Fibroblast of the conjunctiva (primary cell): ENCODE measurements at regions not wholly inside any gene's neighbourhood (a gene's known extent, or its start where the extent isn't known, plus 50 kb on each side); places are given as distances from the start of the nearest gene placed in this dataset.
"Not testable (repeated sequence)": the region's sequence is repeated elsewhere in the genome, so short reads cannot be mapped to it uniquely, and the experiment has no call there.

Experiments
- DNase-seq: peaks from one replicate; pipeline ENCODE4 v3.0.0-alpha.2; 2010; ENCODE audit warnings: low read depth

DNA sequence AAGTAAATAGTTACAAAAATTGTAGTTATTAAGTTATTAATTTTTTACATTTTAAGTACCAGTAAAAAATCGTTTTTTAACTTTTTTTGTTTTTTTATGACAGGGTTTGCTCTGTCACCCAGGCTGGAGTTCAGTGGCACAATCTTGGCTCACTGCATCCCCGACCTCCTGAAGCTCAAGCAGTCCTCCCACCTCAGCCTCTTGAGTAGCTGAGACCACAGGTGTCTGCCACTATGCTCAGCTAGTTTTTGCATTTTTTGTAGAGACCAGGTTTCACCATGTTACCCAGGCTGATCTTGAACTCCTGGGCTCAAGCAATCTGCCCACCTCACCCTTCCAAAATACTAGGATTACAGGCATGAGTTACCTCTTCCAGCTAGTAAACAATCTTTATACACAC lies 477.9 kb upstream of the MIR17HG start:
- DNase-seq: no peak

DNA sequence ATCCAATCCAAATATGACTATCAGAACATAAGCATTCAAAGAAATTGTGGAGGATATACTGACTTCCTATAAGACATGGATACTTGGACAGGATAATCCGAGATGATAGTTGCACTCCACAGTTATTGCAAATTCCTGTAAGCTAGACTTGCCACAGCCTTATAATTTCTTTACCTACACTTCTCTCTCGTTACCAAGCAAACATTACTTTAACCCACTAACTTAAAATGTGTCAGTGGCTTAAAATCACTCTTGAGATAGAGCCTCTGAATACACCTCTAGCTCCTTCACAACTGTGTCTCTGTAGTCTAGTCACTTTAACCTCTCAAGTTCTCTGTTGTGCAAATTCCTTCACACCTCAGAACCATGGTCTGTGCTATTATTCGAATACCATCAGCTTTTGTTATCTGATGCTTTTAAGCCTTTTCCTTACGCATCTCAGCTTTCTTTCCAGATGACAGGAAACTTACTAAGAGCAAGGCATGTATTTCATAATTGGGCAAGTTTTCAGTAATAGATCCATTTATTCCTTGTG lies 474.9 kb upstream of the MIR17HG start:
- DNase-seq: no peak

DNA sequence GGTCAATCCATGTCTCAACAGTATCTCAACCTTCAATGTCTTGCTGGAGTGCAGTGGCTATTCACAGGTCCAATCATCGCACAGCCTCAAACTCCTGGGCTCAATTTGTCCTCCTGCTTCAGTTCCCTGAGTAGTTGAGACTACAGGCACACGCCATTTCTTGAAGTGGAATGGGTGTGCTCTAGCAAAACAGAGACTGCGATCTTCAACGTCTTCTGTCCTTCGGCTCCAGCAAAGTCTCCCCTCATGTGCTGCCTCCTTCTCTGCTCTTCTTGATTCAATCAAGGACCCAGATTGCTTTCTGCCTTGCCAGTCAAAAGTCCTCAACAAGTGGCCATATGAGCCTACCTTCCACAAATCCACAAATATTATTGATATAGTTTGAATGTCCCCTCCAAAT lies 466.7 kb upstream of the MIR17HG start:
- DNase-seq: no peak

DNA sequence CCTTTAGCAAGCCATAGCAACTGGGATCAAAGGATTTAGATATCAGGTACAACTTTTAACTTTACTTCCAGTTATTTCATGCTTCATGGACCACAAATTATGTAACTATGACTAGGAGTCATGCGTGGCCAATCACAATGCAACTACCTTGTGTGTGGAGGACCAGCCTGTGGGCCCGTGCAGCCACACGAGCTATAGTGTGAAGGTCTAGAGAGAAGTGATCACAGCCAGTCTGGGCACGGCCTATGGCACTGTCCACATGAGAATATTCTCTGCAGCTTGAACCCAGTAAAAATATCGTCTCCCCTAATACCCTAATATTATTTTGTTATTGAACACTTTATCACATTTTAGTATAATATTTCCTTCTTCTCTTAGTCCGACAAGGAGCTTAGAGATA lies 464.9 kb upstream of the MIR17HG start:
- no peak for DNase-seq

DNA sequence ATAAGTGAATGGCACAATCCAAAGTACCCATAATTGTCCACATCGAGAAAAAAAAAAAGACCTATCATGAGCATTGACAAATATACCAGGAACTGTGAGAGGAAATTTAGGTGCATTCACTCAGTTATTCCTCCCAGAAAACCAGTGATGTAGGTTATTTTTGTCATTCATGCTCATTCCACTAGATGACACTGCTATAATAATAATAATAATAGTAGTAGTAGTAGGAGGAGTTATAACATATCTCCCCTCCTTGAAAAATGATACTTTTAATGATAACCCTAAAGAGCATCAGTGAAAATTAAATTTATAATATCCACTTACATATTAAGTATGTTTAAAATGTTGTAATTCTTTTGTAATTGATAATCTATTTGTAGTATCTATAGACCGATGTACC lies 463.9 kb upstream of the MIR17HG start:
- DNase-seq: no peak

DNA sequence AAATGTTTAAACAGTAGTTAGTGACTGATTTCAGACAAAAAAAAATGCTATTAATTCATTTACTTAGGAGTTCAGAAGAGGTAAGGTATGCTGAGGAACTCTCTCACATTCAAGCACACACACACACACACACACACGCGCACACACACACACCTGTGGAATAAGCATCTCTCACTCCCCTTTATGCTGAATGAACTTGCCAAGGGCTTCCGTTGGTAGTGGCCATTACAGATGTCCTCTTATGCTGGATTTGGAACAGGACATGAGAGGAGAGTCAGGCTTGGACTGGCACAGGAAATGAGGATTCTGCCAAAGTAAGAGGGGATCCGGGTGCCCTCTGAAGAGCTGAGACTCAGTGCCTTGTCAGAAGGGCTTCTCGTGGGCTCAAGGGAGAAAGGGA lies 463.4 kb upstream of the MIR17HG start:
- DNase-seq: no peak

DNA sequence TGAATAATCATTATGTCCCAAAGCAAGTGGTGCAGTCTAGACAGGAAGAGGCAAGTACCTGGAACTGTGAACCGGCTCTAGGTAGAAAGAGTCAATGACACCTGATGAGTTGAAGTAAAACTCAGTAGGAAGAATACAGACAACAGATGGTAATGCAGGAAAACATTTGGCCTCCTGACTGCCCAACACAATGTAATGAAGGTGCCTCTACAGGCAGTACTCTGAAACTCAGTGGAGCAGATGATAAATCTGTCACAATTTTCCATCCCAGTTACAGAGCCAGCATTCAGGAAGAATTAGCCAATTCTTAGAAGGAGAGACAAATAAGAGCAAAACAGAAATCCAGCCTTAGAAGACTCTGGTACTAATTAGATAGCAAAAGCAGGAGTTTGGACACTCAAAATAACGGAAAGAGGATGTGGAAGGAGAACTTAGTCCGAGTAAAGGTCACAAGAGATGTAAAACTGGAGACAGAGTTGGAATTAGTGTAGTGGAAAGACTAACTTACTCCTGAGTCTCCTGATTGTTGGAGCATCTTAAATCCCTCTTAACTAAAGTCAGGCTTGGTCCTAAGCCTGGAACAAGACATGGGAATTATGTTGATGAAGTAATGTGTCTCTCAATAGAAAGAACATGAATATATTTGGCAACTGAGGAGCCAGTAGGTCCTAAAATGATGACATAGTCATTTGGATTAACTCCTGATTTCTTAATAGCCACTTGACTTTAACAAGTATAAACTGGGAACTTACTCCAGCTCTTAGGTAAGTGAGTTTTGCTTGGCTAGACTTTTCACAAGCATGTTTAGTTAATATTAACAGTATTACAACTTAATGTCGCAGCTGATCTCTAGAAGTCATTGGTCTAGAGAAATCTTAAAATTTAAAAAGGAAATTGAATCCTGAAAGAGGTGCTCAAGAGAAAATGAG lies 457.3 kb upstream of the MIR17HG start:
- no peak for DNase-seq

DNA sequence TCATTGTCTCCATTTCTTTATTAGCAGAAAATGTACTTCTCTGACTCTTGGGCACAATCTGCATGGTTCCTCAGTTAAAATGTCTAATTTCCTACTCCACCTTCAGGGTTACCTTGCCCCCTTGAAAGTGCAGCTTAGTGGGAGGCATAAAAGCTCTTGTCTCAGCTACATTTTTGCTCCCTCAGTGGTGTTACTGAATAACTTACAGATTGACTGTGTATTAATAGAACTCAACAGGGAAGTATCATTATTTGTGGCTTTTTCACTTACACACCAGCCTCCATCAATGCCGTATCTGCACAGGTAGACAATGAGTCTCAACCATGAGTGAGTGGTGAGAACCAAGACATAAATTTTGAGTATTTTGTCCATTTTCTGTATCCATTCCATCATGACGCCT lies 456.2 kb upstream of the MIR17HG start:
- no peak for DNase-seq

DNA sequence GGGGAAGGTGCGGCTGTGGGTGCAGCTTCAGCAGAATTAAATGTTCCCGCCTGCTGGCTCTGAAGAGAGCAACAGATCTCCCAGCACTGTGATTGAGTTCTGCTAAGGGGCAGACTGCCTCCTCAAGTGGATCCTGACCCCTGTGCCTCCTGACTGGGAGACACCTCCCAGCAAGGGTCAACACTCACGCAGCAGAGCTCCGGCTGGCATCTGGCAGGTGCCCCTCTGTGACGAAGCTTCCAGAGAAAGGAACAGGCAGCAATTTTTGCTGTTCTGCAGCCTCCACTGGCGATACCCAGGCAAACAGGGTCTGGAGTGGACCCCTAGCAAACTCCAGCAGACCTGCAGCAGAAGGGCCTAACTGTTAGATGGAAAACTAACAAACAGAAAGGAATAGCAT lies 454.3 kb upstream of the MIR17HG start:
- not testable (repeated sequence) for DNase-seq

DNA sequence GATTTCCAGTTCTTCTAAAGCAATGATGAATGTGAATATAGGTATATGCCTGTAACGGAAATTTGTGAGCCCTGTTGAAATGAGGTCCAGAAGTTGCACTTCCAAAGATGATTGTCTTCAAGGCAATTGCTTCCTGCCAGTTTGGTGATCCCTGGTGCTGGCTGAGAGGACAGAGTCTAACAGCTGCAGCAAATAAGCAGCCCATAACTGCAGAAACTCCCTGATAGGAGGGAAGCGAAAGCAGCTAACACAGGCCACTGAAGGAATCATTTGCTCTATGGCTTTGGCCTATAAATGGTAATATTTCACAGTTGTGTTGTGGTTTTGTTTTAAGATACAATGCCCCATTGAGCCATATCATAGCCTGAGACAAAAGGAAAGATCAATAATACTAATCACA lies 451.5 kb upstream of the MIR17HG start:
- DNase-seq: no peak

DNA sequence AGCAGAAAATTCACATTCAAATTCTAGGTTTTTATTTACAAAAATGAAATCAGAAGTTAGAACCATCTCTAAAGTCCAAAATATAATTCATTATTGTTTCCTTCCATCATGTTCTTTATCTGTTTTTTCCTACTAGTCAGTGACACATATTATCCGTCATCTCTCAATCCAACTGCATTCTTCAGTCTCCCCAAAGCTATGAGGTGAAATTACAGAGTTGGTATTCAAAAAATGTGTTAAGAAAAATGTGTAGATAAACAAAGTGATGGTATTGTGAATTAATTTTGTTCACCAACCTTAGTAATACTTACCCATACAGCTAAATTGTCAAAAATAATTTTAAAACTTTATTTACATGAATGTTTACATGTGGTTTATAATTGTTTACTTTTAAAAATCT lies 448.7 kb upstream of the MIR17HG start:
- no peak for DNase-seq

DNA sequence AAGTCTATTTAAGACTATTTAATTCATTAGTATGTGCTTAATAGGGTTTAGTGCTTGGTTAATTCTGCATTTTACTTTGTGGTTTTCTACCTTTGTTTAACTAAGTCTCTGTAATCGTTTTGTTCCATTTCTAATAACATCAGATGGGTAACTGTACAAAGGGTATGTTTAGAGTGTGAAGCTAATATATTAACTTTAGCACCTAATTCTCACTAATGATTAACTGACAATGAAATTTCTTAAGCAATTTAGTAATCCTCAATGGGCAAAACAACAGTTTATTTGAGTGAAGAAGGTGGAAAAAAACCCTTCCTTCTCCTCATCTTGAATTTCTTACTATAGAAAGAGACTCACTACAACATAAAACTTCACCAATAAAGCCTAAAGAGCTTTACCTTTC lies 448.1 kb upstream of the MIR17HG start:
- no peak for DNase-seq

DNA sequence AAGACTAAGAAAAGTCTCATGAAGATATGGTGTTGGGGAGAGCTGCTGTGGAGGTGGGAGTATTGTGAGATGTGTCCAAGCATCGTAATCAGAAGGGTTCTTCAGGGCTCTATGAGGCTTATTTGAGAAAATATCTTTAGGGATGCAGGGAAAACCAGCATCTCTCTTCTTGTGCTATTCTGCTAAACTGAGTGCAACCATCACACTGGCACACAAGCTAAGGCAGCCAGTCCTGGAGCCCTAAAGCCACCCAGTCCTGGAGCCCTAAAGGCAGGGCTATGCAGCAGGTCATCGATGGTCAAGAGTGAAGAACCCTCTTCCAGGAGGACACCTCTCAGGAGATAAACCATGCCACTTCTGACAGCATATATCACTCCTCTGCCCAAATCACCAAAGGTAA lies 445.2 kb upstream of the MIR17HG start:
- no peak for DNase-seq

DNA sequence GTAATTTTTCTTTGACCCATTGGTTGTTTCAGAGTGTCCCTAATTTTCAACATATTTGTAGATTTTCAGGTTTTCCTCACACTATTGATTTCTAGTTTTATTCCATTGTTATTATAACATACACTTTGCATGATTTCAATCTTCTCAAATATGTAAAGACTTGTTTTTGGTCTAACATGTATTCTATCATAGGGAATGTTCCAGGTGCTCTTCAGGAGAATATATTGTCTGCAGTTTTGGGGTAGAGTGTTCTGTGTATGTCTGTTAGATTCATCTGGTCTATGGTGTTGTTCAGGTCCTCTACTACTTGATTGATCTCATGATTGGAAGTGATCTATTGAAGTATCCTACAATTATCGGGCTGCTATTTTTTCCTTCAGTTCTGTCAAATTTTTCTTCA lies 440.9 kb upstream of the MIR17HG start:
- no peak for DNase-seq

DNA sequence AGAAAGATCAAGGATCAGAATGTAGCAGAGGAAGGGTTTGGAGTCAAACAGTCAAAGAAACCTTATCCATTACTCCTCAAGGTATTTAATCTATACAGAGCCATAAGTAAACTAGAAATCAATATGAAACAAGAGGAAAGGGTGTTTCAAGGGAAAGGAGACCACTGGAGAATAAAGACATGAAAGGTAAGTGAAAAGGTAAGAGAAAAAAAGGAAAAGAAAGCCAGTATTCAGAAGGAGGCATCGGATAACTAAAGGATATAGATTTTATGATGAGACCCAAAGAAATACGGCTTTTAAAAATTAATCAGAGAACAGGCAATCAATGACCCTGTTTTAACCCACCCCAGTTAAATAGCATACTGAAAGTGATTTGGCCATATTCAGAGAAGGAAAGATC lies 438.7 kb upstream of the MIR17HG start:
- DNase-seq: no peak

DNA sequence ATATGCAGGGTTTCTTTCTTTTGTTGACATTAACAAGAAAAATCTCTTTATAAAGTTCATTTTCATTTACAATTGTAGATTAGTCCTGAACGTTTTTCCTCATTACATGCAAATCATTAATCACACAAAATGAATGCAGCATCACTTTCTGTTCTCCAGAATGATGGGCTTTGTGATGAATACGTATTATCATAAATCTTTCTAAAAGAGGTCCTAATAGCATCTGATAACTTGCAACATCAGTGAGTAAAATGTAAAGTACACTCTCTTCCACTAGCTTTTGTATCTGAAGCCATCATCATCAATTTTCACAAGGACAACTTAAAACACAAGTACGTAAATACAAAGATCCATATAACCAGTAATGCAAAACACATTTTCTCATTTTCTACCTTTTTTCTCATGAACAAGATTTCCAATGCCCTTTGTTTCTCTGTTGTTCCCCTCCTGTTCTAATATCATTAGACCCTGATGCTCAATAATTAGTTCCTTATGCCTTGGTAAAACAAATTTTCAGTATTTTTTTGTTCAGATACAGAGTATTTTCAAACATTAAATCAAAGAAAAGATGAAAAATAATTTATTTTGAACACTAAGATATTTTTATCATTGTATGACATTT lies 437.4 kb upstream of the MIR17HG start:
- DNase-seq: no peak

DNA sequence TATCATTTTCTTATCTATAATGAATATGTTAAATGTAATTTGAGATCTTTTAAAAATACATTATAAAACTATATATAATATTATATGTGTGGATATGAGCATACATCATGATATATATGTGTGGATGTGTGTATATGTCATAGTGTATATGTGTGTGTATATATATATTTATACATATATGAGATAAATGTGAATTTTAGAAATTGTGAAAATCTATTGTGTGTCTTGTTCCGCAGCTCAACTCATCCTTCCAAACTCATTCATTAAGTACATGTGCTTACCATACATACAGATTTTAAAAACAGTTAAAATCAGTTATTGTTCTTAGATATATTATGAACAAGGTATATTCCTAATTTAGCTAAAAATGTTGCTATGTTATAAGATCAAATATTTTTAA lies 435.2 kb upstream of the MIR17HG start:
- no peak for DNase-seq

DNA sequence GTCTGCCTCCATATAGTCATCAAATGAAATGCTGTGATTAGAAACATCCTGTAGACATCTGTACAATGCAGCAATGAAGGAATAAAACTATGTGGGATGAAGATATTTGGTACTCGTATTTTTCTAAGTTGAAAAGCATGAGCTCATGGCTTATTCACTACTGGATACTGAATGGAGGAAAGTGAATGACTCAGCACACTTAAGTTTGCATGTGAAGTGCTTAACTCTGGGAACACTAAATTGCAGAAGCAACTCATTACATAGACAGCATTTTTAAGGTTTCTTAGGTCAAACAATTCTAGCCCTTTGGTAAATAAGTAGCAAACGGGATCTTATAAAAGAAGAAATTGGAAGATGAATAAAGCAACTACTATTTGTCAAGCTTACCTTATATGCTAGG lies 429.0 kb upstream of the MIR17HG start:
- peak; percentile 17 for DNase-seq

DNA sequence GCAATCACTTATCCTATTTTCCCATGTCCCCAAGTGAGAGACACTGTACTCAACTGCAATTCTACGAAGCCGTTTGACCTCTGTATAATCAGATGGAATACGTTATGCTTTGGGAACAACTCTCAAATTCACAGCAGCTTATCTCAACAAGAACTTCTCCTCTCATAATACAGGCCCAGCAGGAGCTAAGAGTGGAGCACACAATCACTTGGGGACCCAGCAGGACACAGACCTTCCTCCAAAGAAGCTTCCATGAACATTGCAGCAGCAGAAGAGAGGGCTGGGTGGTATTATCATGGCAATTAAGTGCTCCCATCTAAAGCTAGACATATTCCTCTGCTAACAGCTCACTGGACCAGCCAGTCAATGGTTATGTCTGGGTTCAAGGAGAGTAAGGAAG lies 428.3 kb upstream of the MIR17HG start:
- no peak for DNase-seq

DNA sequence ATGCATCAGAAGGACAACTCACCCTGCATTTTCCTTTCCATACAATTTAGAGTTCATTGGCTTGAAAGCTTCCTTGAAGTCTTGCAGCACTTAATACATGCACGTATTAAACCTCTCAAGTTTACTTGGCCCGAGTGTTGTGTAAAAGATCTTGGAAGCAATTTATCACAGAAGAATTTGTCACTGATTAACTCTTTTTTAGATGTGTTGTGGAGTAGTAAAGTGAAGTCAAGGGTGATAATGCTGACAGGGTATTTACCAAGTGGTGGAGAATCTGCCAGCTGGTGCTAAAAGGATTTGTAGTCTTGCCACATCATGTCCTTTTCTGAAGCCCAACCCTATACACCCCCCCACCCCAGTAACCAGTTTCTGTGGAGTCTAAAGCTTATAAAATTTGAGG lies 421.0 kb upstream of the MIR17HG start:
- DNase-seq: no peak

DNA sequence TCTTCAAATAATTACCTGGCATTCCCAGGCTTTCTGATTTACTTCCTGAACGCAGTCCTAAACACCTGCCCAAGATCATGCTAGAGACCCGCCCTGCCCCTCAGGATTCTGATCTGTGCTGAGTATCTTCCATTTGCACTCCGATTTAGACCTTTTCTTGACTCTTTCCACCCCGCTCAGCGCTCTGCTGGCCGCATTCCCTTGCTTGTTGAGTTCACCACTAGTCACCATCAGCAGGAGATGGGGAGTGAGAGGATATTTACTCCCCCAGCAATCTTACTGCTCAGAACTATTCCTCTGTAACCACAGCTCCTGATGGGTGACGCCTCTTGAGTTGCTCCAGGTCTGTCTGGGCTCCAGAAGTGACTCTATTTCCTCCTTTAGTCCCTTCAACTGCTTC lies 419.4 kb upstream of the MIR17HG start:
- DNase-seq: no peak

DNA sequence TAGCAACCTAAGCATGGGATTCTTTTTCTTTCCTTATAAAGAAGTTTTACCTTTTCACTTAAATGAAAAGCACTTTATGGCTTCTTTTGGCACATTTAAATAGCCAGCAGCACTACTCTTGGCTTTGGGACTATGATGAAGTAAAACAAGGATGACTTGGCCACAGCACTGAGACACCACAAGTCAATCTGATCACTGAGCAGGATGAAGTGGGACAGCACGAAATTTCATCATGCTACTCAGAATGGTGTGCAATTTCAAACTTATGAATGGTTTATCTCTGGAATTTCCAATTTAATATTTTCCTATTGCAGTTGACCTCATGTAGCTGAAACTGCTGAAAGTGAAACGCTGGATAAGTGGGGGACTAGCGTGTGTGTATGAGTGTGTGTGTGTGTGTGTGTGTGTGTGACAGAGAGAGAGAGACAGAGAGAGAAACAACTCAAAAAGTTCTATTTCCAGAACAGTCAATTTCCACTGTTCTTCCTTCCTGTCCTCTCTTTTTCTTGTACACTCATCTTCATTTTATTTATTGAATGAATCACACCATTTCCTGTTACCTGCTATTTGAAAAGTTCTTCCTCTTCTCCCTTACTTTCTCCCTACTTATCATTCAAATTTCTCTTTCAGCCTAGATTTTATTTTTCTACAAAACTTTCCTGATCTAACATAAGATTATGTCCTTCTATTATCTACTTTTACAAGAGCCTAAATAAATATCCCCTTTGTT lies 414.2 kb upstream of the MIR17HG start:
- DNase-seq: no peak

DNA sequence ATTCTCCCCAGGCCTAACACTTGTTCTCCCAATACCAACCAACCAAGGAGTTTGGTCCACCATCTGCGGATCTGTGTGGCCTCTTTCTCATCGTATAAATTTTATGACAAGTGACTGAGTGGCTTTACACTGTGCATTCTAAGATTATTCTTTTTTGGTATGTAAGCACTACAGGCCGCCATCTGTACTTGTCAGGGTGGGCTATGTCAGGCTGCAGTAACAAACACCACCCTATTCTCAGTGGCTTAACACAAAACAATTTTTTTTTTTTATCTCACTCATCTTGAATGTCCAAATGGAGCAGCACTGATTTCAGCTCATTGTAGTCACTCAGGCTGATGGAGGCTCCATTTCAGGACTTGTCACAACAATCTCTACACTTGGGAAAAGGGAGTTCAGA lies 412.7 kb upstream of the MIR17HG start:
- no peak for DNase-seq
